SK-N-SH treated with all-trans-retinoic acid at 6 μM for 48 hours (cell line): ENCODE measurements at regions not wholly inside any gene's neighbourhood (a gene's known extent, or its start where the extent isn't known, plus 50 kb on each side); places are given as distances from the start of the nearest gene placed in this dataset.

Experiments used
- CSDC2 ChIP-seq: fragments of 250-450 bp; sonication (Bioruptor Pico); IDR thresholded peaks from 2 replicates; pipeline ENCODE4 v1.5.0; 2020; ENCODE audit warnings: mild to moderate bottlenecking, moderate library complexity
- ESRRG ChIP-seq: fragments of 250-450 bp; sonication (Bioruptor Pico); IDR thresholded peaks from 2 replicates; pipeline ENCODE4 v1.6.1; 2021; ENCODE audit warnings: mild to moderate bottlenecking
- OSR1 ChIP-seq: fragments of 250-450 bp; sonication (Bioruptor Pico); IDR thresholded peaks from 2 replicates; pipeline ENCODE4 v1.8.0; 2022; ENCODE audit warnings: moderate library complexity, mild to moderate bottlenecking, inconsistent platforms
- PATZ1 ChIP-seq: fragments of 250-450 bp; sonication (Bioruptor Pico); IDR thresholded peaks from 2 replicates; pipeline ENCODE4 v1.8.0; 2020; ENCODE audit warnings: mild to moderate bottlenecking, moderate library complexity, borderline replicate concordance
- RARB ChIP-seq: fragments of 250-450 bp; sonication (Bioruptor Pico); IDR thresholded peaks from 2 replicates; pipeline ENCODE4 v1.8.0; 2021; ENCODE audit warnings: mild to moderate bottlenecking, moderate library complexity
- ZFP30 ChIP-seq: fragments of 450-650 bp; formaldehyde crosslinking; IDR thresholded peaks from 2 replicates; pipeline ENCODE4 v1.5.0; 2022; ENCODE audit warnings: mild to moderate bottlenecking, moderate library complexity
- ZNF8 ChIP-seq: fragments of 450-650 bp; formaldehyde crosslinking; IDR thresholded peaks from 2 replicates; pipeline ENCODE4 v1.5.0; 2020; ENCODE audit warnings: mild to moderate bottlenecking, moderate library complexity
- TF ChIP-seq, protein P1 (sequence below): fragments of 250-450 bp; sonication (Bioruptor Pico); IDR thresholded peaks from 2 replicates; pipeline ENCODE4 v1.5.1; 2020; ENCODE audit warnings: low read depth, mild to moderate bottlenecking, moderate library complexity

DNA sequence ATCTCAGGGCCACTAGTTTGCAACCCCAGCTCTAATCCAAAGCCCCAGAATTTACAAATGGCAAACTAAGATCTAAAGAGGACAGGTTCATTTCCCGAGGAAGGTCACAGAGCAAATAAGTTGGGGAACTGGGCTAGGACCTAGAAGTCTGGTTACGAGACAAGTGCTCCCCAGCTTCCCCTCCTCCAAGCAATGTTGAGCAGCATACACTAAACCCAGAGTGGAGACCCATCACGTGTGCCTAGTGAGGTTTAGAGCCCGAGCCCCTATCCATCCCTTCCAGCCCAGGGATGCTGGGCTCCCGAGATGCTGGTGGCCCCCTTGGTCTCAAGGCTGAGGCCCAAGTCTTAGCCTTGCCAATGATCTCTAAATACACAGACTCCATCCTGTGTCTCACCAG lies 209.5 kb upstream of the ZMIZ1 start:
- TF ChIP-seq RARB (CRISPR knock-in tag) (no peak), CSDC2 (CRISPR knock-in tag) (no peak), PATZ1 (CRISPR knock-in tag) (no peak), ZNF8 (no peak), ZFP30 (CRISPR knock-in tag) (no peak), OSR1 (CRISPR knock-in tag) (no peak), ESRRG (CRISPR knock-in tag) (no peak)
- TF ChIP-seq, protein P1, sequence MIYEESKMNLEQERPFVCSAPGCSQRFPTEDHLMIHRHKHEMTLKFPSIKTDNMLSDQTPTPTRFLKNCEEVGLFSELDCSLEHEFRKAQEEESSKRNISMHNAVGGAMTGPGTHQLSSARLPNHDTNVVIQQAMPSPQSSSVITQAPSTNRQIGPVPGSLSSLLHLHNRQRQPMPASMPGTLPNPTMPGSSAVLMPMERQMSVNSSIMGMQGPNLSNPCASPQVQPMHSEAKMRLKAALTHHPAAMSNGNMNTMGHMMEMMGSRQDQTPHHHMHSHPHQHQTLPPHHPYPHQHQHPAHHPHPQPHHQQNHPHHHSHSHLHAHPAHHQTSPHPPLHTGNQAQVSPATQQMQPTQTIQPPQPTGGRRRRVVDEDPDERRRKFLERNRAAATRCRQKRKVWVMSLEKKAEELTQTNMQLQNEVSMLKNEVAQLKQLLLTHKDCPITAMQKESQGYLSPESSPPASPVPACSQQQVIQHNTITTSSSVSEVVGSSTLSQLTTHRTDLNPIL, result no peak
